HAP-1 (cell line): ENCODE measurements at regions not wholly inside any gene's neighbourhood (a gene's known extent, or its start where the extent isn't known, plus 50 kb on each side); places are given as distances from the start of the nearest gene placed in this dataset.
A peak's percentile ranks its signal among the peaks of the same experiment; 100 is the strongest.
"Not testable (repeated sequence)": the region's sequence is repeated elsewhere in the genome, so short reads cannot be mapped to it uniquely, and the experiment has no call there.

Experiments
- DNase-seq, 2 experiments: peaks; one replicate each; pipeline ENCODE4 v3.0.0-alpha.2; 2016 to 2020; ENCODE audit warnings: low spot score in 2 of 2
- H3K27me3 ChIP-seq: fragments of 250-450 bp; sonication (Bioruptor Pico); 2 replicates; pipeline ENCODE4 v1.5.1; 2020; ENCODE audit warnings: low read depth, mild to moderate bottlenecking, moderate library complexity
- H3K36me3 ChIP-seq: fragments of 250-450 bp; sonication (Bioruptor Pico); replicated peaks from 2 replicates; pipeline ENCODE4 v1.5.1; 2020; ENCODE audit warnings: mild to moderate bottlenecking
- H3K4me1 ChIP-seq: fragments of 250-450 bp; sonication (Bioruptor Pico); 2 replicates; pipeline ENCODE4 v1.5.1; 2020; ENCODE audit warnings: mild to moderate bottlenecking
- H3K4me3 ChIP-seq: fragments of 250-450 bp; sonication (Bioruptor Pico); 2 replicates; pipeline ENCODE4 v1.5.1; 2020; ENCODE audit warnings: mild to moderate bottlenecking, moderate library complexity
- H3K9me3 ChIP-seq: fragments of 250-450 bp; sonication (Bioruptor Pico); 2 replicates; pipeline ENCODE4 v1.5.1; 2020; ENCODE audit warnings: mild to moderate bottlenecking, moderate library complexity
- in situ Hi-C: fragments of 300-500 bp; cut with MboI; formaldehyde crosslinking; loops from 3 replicates; pipeline ENCODE4 v1.14.3; 2020; ENCODE audit warnings: low sequenced_read_pairs, inconsistent platforms, mixed read lengths

- H3K27me3 ChIP-seq, DNase-seq, H3K4me3 ChIP-seq, H3K36me3 ChIP-seq, H3K9me3 ChIP-seq, H3K4me1 ChIP-seq, in situ Hi-C loops: not testable (repeated sequence)
Measured at GRCh38 chr10:22467393-22467792, 122.1 kb downstream of the SPAG6 start.

GRCh38 chr10:22468570-22469320, 123.4 kb downstream of the SPAG6 start:
- DNase-seq, result no peak
- in situ Hi-C loops, result no loop called here

GRCh38 chr10:22473044-22473443, 127.7 kb downstream of the SPAG6 start:
- Histone ChIP-seq H3K4me3 (no peak overlapping the region), H3K27me3 (peaks cover 16% of the 10 kb centered on the region), H3K4me1 (peaks cover 5% of the 10 kb centered on the region), H3K36me3 (no peaks in the 10 kb centered on the region), H3K9me3 (no peaks in the 10 kb centered on the region)
- DNase-seq, result no peak
- in situ Hi-C loops, result no loop called here

More at GRCh38 chr10:22468570-22469320, 123.4 kb downstream of the SPAG6 start:
- no peaks in the 10 kb centered on the region for H3K27me3 ChIP-seq
- H3K9me3 ChIP-seq, result no peaks in the 10 kb centered on the region
- H3K4me1 ChIP-seq, result 0 out of 2 replicates have a peak, but pooled peaks cover 3% of the 10 kb centered on the region
- no peak overlapping the region for H3K4me3 ChIP-seq
- no peaks in the 10 kb centered on the region for H3K36me3 ChIP-seq

DNA sequence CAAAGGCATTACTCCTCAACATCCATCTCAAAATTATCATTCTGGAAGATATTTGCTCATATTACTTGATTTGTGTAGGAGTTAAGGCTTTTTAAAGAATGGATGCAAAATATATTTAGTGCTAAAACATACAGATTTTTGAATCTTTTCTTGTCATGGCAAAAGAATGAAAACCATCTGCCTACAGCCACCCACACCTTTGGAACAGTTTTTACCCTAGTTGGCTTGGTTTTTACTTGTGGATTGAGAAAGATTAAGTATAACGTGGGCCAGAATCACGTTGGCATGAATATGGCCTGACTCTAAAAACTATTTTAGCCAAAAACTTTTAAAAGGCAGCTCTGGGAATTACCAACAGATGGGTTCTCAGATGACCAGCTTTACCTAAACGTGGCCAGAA, 128.2 kb downstream of the SPAG6 start:
- H3K4me3 ChIP-seq, result no peak overlapping the region
- no peak for DNase-seq
- peaks cover 16% of the 10 kb centered on the region for H3K27me3 ChIP-seq

DNA sequence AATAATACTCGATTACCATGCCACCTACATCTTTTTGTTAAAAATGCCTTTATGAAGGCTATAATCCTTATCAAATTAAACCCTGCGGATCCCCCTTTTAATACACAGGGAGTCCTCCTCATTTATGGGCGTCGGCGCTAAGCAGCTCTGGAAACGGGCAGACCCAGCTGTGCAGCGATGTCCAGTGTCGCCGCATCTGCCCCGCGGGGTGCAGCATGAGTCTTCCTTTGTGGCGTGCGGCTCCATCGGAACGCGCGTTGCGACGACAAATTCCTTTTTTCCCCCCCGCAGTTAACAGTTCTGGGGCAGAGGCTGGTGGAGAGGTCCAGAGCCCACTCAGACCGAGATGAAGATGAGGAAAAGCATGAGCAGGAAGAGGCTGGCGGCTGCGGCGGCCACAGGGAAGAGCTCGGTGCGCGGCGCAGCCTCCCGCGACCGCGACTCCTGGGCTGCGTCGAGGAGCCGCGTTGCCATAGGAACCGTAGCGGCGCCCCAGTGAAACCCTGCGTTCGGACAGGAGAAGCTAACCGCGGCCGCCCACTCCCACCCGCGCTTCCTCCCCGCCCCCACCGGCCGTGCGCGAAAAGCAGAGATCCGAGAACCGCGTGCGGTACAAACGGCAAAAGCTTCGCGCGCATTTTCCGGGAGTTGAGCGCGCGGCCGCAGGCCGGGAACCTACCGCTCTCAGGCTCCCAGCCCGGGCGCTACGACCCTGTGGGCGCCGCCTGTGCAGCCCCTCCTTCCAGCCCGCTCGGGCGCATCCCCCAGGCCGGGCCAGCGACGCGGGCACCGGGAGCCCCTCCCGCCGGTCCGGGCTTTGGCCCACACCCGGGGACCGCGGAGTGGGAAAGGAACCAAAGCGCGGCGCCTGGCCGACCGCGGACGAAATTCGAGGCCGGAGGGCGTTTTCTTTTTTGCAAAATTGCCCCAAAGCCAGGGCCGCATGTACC, 130.6 kb downstream of the SPAG6 start:
- H3K36me3 ChIP-seq, result no peaks in the 10 kb centered on the region
- H3K9me3 ChIP-seq, result no peaks in the 10 kb centered on the region
- peak overlapping the region; percentile 30 for H3K4me3 ChIP-seq
- H3K27me3 ChIP-seq, result peaks cover 16% of the 10 kb centered on the region
- in situ Hi-C loops, result no loop called here
- DNase-seq, result peak; percentile 17 to 51
- H3K4me1 ChIP-seq, result peaks cover 5% of the 10 kb centered on the region

More for the DNA sequence above, 128.2 kb downstream of the SPAG6 start:
- no peaks in the 10 kb centered on the region for H3K36me3 ChIP-seq
- H3K4me1 ChIP-seq, result peaks cover 5% of the 10 kb centered on the region
- no peaks in the 10 kb centered on the region for H3K9me3 ChIP-seq
- in situ Hi-C loops, result no loop called here

- no peak for DNase-seq
- Histone ChIP-seq H3K4me3 (no peak overlapping the region), H3K27me3 (peaks cover 16% of the 10 kb centered on the region)
Measured at GRCh38 chr10:22476601-22477321, 131.5 kb downstream of the SPAG6 start.

GRCh38 chr10:22477334-22478287, 132.3 kb downstream of the SPAG6 start:
- peaks cover 16% of the 10 kb centered on the region for H3K27me3 ChIP-seq
- H3K4me1 ChIP-seq, result peaks cover 5% of the 10 kb centered on the region
- in situ Hi-C loops, result no loop called here
- no peak overlapping the region for H3K4me3 ChIP-seq
- no peaks in the 10 kb centered on the region for H3K36me3 ChIP-seq
- no peak for DNase-seq
- no peaks in the 10 kb centered on the region for H3K9me3 ChIP-seq

More at GRCh38 chr10:22476601-22477321, 131.5 kb downstream of the SPAG6 start:
- peaks cover 5% of the 10 kb centered on the region for H3K4me1 ChIP-seq
- in situ Hi-C loops, result no loop called here
- H3K9me3 ChIP-seq, result no peaks in the 10 kb centered on the region
- no peaks in the 10 kb centered on the region for H3K36me3 ChIP-seq

GRCh38 chr10:22478555-22479334, 133.4 kb downstream of the SPAG6 start:
- no peak for DNase-seq
- peaks cover 5% of the 10 kb centered on the region for H3K4me1 ChIP-seq
- H3K27me3 ChIP-seq, result peaks cover 16% of the 10 kb centered on the region
- no peak overlapping the region for H3K4me3 ChIP-seq
- no peaks in the 10 kb centered on the region for H3K36me3 ChIP-seq
- no peaks in the 10 kb centered on the region for H3K9me3 ChIP-seq
- in situ Hi-C loops, result no loop called here

- no peak for DNase-seq
- H3K4me1 ChIP-seq, result peaks cover 5% of the 10 kb centered on the region
- in situ Hi-C loops, result no loop called here
- H3K36me3 ChIP-seq, result no peaks in the 10 kb centered on the region
- H3K9me3 ChIP-seq, result no peaks in the 10 kb centered on the region
- H3K4me3 ChIP-seq, result no peak overlapping the region
- peaks cover 10% of the 10 kb centered on the region for H3K27me3 ChIP-seq
Measured at GRCh38 chr10:22479419-22479818, 134.1 kb downstream of the SPAG6 start.

DNA sequence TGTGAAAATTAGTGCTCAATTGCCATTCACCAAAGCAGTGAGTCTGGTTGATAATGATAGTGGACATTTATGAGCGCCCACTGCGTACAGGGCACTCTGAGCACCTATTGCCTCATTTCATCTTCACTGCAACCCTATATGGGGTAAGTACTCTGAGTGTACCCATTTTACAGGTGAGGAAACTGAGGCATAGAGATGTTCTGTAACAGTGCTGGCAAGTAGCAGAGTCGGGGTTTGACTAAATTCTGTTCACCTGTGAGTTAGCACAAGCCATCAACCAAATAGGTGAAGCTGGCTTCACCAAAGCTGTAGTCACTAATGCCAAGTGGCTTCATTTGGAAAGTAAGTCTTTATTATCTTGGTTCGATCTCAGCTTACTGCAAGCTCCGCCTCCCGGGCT, 135.8 kb downstream of the SPAG6 start:
- no peaks in the 10 kb centered on the region for H3K4me1 ChIP-seq
- no peaks in the 10 kb centered on the region for H3K36me3 ChIP-seq
- no peaks in the 10 kb centered on the region for H3K27me3 ChIP-seq
- in situ Hi-C loops, result no loop called here
- no peak for DNase-seq
- H3K9me3 ChIP-seq, result no peaks in the 10 kb centered on the region
- H3K4me3 ChIP-seq, result no peak overlapping the region

DNA sequence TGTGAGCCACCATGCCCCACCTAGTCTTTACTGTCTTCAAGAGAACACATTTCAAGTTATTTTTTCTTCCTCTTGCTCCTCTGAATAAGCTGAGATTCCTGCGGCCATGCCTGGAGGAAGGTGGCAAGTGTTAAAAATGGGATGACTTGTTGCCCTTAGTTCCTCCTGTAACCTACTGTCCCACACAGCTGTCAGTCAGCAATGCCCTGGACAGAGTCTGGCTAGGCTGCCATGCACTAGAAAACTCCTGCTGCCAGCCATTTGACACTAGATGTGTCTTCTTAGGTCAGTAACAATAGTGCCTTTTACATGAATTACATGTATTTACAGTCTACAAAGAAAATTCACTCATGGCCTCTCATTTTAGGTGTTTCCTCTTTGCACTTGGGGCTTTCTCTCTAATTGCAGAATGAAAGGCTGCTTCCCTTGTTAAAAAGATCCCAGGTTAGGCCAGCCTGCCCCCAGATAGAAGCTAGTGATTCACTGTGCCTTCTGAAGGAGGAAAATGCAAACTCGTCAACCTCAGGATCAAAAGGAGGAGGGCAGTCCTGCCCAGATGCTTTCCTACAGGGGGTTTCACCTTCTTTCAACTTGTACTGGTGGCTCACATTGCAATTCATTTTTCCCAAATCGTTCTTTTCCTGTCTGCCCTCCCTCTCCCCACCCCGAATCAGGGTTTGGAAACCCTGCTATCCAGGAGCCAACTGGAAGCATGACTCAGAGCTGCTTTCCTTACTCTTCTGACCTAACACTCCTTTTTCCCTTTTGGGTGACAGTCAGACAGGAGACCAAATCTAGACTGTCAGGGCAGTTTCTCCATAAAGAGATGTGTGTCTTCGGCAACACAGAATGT, 136.6 kb downstream of the SPAG6 start:
- no peaks in the 10 kb centered on the region for H3K36me3 ChIP-seq
- H3K27me3 ChIP-seq, result no peaks in the 10 kb centered on the region; the same call in 1 of the 2 replicates
- H3K4me3 ChIP-seq, result no peak overlapping the region
- no peak for DNase-seq
- H3K9me3 ChIP-seq, result no peaks in the 10 kb centered on the region
- no peaks in the 10 kb centered on the region for H3K4me1 ChIP-seq
- in situ Hi-C loops, result no loop called here
